ENCODE measurements at regions not wholly inside any gene's neighbourhood (a gene's known extent, or its start where the extent isn't known, plus 50 kb on each side); places are given as distances from the start of the nearest gene placed in this dataset.

DNA sequence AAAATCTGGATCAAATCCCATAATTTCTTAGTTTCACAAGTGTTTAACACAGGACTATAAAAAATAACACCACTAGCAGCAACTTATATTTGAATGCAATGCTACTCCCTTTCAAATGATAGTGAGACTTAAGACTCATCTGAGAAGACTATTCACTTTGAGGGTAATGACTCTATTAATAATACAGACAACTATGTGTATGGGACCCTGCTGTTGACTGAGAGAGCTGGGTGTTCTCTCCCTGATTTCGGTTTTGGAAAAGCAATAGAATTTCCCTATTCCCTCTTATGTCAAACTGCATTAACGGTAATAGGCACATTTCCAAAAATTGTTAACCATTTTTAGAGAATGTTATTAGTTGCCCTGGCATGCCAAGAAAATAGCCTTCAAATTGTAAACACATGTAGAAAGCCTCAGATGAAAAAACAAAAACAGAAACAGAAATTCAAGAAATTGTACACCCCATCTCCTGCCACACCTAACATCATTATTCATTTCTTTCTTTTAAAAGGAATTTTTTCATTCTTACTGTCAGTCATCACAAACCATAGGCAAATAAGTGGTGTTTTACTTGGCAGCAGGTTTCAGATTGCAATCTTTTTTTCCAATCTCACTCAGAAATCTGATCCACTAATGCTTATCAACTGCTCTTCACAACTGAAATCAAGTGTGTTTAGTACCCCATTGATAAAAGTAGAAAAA is 153.7 kb downstream of the TFPI2 start:
- Histone ChIP-seq H3K27ac (ENCODE audit: control insufficient read depth, insufficient read depth, low read length) (no peak overlapping the region), H3K4me2 (ENCODE audit: control insufficient read depth, extremely low read depth, insufficient read depth, low read depth, low read length) (no peak overlapping the region), H4K20me1 (ENCODE audit: control insufficient read depth, extremely low read depth, insufficient read depth, low read length) (no peaks in the 10 kb centered on the region), H3K9me1 (ENCODE audit: control insufficient read depth, extremely low read depth, insufficient read depth, low read length) (no peaks in the 10 kb centered on the region), H3K4me1 (ENCODE audit: control insufficient read depth, extremely low read depth, insufficient read depth, low read length) (no peaks in the 10 kb centered on the region), H3K9me3 (ENCODE audit: control insufficient read depth, low read depth, low read length) (no peaks in the 10 kb centered on the region), H3K79me2 (ENCODE audit: control insufficient read depth, insufficient read depth, low read length) (no peaks in the 10 kb centered on the region), H2AFZ (ENCODE audit: control insufficient read depth, low read length) (no peak overlapping the region), H3K4me3 (ENCODE audit: control insufficient read depth in 2 of 3, extremely low read depth in 1 of 3, insufficient read depth in 2 of 3, low read depth in 1 of 3, low read length in 3 of 3) (no peak overlapping the region), H3K27me3 (ENCODE audit: control insufficient read depth, extremely low read depth, insufficient read depth, low read length) (no peaks in the 10 kb centered on the region), H3K9ac (ENCODE audit: control insufficient read depth, extremely low read depth, insufficient read depth, low read length) (no peak overlapping the region), H3K36me3 (ENCODE audit: control insufficient read depth in 2 of 2, extremely low read depth in 1 of 2, insufficient read depth in 2 of 2, low read length in 2 of 2) (no peaks in the 10 kb centered on the region)
- FAIRE-seq (no peak), DNase-seq (ENCODE audit: low read depth, low spot score) (no peak)
- TF ChIP-seq, protein P1, sequence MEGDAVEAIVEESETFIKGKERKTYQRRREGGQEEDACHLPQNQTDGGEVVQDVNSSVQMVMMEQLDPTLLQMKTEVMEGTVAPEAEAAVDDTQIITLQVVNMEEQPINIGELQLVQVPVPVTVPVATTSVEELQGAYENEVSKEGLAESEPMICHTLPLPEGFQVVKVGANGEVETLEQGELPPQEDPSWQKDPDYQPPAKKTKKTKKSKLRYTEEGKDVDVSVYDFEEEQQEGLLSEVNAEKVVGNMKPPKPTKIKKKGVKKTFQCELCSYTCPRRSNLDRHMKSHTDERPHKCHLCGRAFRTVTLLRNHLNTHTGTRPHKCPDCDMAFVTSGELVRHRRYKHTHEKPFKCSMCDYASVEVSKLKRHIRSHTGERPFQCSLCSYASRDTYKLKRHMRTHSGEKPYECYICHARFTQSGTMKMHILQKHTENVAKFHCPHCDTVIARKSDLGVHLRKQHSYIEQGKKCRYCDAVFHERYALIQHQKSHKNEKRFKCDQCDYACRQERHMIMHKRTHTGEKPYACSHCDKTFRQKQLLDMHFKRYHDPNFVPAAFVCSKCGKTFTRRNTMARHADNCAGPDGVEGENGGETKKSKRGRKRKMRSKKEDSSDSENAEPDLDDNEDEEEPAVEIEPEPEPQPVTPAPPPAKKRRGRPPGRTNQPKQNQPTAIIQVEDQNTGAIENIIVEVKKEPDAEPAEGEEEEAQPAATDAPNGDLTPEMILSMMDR (optimal IDR thresholded peaks at IDR 0.05 in 1 of 3, IDR thresholded peaks at IDR 0.05 in 1 of 3, conservative IDR thresholded peaks at IDR 0.05 in 1 of 3; ENCODE audit: extremely low read depth in 1 of 3, insufficient read depth in 2 of 3, low read length in 3 of 3): no peak
- no peak for TF ChIP-seq EZH2 (IDR thresholded peaks at IDR 0.05; ENCODE audit: low read length)
- dilution Hi-C loops (cut with MboI; ENCODE audit: extremely low pct_ligation_motif_present, low sequenced_read_pairs): no loop called here

DNA sequence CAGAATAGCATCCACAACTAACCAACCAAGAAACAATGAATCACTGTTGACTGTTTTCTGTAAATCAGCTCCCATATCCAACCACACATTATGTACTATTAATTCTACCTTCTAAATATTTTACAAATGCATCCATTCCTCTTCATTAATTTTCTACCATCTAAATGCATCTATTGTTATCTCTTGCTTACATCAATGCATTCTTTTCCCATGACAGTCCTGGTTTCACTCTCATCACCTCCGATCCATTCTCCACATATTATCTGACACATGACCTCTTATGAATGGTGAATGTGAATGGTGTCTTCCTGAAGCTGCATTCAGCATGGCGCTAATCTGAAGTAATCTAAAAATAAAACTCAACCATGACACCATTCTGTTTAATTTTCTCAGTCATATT is 153.8 kb upstream of the CALCR start:
- TF ChIP-seq EZH2 (IDR thresholded peaks at IDR 0.05; ENCODE audit: low read length): no peak
- TF ChIP-seq, protein P1 (optimal IDR thresholded peaks at IDR 0.05 in 1 of 3, IDR thresholded peaks at IDR 0.05 in 1 of 3, conservative IDR thresholded peaks at IDR 0.05 in 1 of 3; ENCODE audit: extremely low read depth in 1 of 3, insufficient read depth in 2 of 3, low read length in 3 of 3): no peak
- H3K27ac ChIP-seq (ENCODE audit: control insufficient read depth, insufficient read depth, low read length): no peak overlapping the region
- H3K27me3 ChIP-seq (ENCODE audit: control insufficient read depth, extremely low read depth, insufficient read depth, low read length): no peaks in the 10 kb centered on the region
- dilution Hi-C loops (cut with MboI; ENCODE audit: extremely low pct_ligation_motif_present, low sequenced_read_pairs): no loop called here
- no peak overlapping the region for H3K4me3 ChIP-seq (ENCODE audit: control insufficient read depth in 2 of 3, extremely low read depth in 1 of 3, insufficient read depth in 2 of 3, low read depth in 1 of 3, low read length in 3 of 3)
- H3K79me2 ChIP-seq (ENCODE audit: control insufficient read depth, insufficient read depth, low read length): no peaks in the 10 kb centered on the region
- no peaks in the 10 kb centered on the region for H3K36me3 ChIP-seq (ENCODE audit: control insufficient read depth in 2 of 2, extremely low read depth in 1 of 2, insufficient read depth in 2 of 2, low read length in 2 of 2)
- no peak overlapping the region for H2AFZ ChIP-seq (ENCODE audit: control insufficient read depth, low read length)
- H3K4me2 ChIP-seq (ENCODE audit: control insufficient read depth, extremely low read depth, insufficient read depth, low read depth, low read length): no peak overlapping the region
- H3K4me1 ChIP-seq (ENCODE audit: control insufficient read depth, extremely low read depth, insufficient read depth, low read length): no peaks in the 10 kb centered on the region
- no peaks in the 10 kb centered on the region for H3K9me1 ChIP-seq (ENCODE audit: control insufficient read depth, extremely low read depth, insufficient read depth, low read length)
- H4K20me1 ChIP-seq (ENCODE audit: control insufficient read depth, extremely low read depth, insufficient read depth, low read length): no peaks in the 10 kb centered on the region
- DNase-seq (ENCODE audit: low read depth, low spot score) (no peak), FAIRE-seq (no peak)
- H3K9ac ChIP-seq (ENCODE audit: control insufficient read depth, extremely low read depth, insufficient read depth, low read length): no peak overlapping the region
- H3K9me3 ChIP-seq (ENCODE audit: control insufficient read depth, low read depth, low read length): no peaks in the 10 kb centered on the region

All from keratinocyte (primary cell).